ENCODE measurements at regions not wholly inside any gene's neighbourhood (a gene's known extent, or its start where the extent isn't known, plus 50 kb on each side); places are given as distances from the start of the nearest gene placed in this dataset.

DNA sequence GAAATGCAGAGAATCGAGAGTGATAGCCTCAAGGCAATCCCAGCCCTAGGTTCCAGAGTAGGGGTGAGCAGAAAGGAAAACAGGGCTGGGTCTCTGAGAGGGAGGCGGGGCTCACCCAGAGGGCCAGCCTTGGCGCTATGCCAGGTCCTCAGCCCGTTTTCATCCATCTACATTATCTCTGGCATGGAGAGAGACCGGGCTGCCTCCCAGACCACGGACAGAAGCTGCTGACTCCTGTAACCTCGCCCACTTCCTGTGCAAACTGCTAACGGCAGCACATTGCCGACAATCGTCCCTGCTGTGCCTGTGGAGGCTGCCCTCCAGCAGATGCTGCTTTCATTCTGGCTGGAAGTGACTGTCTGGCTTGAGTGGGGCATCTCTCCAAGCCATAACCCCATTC is 569.1 kb downstream of the NPHP4 start:
- no peak for DNase-seq (ENCODE audit: low spot score)

DNA sequence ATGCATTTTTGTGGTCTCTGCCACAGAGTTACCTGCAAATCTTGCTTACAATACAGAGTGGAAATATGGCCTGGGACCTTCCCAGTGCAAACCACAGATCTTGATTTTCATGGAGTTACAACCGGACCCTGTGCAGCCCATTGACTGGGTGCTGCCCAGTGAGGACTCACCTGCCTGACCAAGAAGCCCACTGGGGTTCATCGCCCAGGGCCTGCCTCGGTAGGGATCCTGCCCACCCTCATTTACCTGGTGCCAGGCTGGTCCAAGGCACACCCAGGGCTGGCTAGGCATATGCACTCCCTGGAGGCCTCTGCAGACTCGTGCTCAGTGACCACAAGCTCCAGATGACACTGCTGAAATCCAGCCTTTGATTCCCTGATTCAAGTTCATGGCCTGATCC is 572.7 kb downstream of the NPHP4 start:
- DNase-seq (ENCODE audit: low spot score) = no peak

DNA sequence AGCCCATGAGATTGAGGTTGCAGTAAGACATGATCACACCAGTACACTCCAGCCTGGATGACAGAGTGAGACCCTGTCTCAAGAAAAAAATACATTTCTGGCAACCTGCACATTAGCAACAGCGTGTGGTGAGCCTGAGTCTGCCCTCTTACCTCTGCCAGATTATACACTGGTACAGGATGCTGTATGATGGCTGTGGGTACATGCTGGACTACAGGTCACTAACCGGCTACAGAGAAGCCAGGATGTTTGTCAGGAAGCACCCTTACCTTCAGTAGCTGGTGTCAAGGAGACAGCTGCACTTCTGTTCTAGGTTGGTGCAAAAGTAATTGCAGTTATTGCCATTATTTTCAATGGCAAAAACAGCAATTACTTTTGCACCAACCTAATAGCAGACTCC is 575.7 kb downstream of the NPHP4 start:
- no peak for DNase-seq (ENCODE audit: low spot score)

DNA sequence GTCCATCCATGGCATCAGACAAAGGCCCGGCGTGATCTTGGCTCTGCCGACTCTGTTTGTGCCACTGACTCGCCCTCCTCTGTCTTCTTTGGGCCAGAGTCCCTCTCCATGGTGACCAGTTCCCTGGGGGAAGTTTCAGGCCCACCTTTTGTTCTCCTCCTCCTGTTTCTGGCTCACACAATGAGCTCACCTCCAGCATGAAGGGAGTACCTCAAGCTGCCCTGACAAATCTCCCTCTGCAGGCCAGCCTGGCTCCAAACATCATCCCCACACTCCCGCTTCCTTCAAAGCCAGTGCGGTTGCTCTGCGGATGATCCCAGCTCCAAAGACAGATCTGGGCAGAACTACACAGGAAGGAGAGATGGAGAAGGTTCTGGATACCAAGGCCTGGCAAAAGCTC is 576.6 kb downstream of the NPHP4 start:
- no peak for DNase-seq (ENCODE audit: low spot score)

DNA sequence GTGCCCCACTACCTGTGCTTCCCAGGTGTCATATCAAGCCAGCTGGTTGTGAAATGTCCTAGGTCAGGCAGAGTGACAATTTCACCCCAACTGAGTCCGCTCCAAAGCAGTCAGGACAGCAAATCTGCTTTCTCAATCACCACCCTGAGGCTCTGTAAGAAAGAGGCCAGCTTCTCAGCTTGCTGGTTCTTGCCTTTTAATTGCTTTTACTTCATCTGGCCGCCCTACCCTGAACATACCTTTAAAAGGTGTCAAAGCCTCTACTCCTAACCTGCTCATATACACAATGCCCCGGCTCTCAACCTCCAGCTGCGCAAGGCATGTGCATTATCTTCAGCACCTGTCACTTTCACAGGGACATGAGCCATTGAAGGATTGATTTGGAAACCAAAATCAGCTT is 581.6 kb downstream of the NPHP4 start:
- DNase-seq (ENCODE audit: low spot score) = no peak

DNA sequence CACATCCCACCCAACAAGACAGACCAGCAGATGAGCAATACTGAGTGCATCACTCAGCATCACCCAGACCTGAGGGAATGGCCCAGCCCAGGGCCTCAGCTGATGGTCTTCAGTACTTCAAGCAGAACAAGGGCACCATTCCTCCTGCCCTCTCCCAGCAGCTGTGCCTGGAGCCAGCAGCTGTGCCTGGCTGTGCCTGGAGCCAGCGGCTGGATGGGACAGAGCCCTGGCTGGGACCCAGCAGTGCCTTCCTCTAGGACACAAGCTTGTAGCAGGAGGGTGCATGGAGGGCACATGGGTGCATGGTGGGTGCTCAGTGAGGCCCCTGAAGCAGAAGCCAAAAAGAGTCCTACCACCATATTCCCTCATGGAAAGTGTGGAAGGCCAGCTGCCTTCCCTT is 583.8 kb downstream of the NPHP4 start:
- DNase-seq (ENCODE audit: low spot score) = peak; percentile 37

DNA sequence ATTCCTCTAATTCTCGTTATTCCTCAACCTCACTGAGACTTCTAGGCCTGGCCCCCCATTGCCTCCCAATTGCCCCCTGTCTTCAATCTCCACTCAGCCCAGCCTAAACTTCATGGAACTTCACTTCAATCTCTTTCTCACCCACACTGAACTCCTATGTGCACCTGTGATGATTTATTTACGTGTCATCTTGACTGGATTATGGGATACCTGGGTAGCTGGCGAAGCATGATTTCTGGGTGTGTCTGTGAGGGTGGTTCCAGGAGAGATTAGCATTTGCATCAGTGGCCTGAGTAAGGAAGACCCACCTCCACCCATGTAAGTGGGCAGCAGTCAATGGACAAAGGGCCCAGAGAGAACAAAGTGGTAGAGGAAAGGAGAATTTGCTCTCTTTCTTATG is 587.0 kb downstream of the NPHP4 start:
- no peak for DNase-seq (ENCODE audit: low spot score)

DNA sequence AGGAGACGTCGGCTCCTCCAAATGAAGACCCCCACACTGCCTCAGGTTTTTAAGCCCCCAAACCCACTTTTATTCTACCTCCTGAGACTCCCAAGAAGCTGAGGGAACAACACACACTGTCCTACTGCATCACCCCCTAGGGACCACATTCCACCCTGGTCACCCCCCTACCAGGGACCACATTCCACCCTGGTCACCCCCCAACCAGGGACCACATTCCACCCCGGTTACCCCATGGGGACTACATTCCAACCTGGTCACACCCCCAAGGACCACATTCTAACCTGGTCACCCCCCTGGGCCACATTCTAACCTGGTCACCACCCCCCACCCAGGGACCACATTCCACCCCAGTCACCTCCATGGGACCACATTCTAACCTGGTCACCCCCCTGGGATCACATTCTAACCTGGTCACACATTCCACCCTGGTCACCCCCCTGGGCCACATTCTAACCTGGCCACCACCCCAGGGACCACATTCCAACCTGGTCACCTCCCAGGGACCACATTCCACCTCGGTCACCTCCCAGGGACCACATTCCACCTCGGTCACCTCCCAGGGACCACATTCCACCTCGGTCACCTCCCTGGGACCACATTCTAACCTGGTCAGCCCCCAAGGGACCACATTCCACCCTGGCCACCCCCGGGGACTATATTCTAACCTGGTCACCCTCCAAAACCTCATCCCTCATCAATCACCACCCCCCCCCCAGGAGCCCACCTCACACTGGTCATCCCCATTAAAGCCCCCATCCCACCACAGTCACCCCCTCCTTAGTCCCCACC is 587.6 kb downstream of the NPHP4 start:
- DNase-seq (ENCODE audit: low spot score) = no peak

DNA sequence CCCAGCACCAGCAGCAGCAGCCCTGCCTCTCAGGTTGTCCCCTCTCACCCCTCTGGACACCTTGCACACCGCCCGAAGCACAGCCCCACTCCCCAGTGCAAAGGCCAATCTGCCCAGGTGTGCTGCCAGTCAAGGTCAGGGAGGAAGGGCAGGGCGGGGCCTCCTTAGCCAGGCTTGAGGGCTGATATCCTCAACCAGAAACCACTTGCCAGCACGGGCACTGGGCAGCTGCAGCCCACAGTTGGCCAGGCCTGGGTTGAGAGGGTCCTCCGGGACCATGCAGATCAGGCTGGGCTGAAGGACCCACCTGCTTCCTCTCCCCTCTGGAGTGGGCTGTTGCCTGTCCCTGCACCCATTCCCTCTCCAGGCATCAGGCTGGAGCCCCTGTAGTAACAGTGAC is 588.3 kb downstream of the NPHP4 start:
- DNase-seq (ENCODE audit: low spot score) = no peak

DNA sequence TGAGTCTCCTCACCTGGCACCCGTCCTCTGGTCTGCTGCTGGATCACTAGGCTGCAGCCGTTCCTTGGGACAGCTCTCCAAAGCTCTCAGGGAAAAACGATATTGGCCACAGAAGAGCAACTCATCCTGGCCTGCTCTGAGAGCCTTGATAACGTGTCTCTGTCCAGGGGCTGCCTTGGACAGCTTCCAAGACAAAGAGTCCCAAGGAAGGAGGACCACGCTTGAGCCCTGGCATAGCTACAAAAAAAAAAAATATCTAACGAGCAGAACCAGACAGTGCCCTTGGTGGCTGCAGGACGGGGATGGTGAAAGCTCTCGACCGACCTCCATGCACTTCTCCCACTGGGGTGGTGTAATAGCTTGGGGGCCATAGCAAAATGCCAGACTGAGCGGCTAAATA is 589.6 kb downstream of the NPHP4 start:
- no peak for DNase-seq (ENCODE audit: low spot score)

DNA sequence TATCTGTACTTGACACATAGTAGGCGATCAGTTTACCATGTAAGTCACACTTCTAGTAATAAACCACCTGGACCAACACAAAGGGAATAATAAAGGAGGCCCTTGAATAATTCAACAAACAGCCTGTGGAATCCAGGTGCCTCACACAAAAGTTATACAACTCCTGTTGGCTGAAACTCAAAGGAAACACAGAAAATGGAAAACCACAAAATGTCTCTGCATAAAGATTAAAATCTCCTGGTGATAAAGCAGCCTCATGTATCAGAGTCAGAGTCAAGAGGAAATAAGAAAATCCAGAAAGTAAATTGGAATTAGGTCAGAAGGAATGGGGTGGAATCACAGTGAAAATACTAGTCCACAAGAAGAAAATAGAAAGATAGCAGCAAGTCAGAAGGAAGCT is 592.5 kb downstream of the NPHP4 start:
- no peak for DNase-seq (ENCODE audit: low spot score)

DNA sequence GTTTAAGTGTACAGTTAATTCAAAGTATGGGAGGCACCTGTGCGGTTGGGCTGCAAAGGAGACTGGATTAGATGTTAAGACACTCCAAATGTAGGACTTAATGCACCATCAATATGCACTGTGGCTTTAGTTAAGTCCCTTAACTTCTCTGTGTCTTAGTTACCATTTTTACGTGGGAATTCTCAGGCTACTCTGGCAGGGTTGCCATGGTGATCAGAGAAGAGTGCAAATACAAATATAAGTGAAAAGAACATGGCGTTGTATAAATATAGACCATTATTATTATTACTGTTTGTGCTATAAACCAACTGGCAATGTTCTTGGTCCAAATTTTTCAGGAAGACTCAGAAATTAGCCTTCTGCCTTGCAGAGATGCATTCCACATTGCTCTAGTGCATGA is 595.6 kb downstream of the NPHP4 start:
- DNase-seq (ENCODE audit: low spot score) = no peak

DNA sequence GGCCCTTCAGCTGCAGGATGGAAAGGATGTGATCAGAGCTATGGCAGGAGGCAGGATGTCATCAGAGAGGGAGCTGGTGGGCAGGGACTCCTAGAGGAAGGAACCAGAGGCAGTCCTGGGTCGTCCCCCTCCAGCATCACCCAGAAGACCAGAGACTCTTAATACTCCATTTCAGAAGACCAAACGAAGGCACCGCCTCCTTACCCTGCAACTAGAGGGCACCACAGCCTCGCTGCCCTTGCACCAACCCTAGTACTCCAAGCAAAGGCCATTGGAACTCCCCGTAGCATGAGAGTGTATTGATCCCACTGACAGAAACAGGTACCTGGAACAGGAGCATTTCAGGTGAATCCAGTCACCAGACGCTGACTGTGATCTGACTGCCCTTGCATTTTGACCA is 598.1 kb downstream of the NPHP4 start:
- DNase-seq (ENCODE audit: low spot score) = no peak

DNA sequence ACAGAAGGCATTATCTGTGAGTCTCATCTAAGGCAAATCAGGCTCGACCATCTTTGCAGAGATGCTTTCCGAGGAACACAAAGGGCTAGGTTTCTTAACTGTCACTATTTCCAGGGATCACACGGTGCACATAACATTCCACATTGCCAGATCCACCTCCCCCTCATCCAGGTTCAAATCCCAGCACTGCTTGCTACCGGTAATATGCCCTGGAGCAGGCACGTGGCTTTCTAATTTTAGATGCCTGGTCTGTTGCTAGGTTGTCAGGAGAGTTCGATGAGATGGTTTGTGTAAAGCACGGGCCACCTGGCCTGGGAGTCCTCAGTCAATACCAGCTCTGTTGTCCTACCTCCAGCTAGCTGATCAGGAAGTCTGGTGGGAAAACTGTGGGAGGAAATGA is 598.6 kb downstream of the NPHP4 start:
- no peak for DNase-seq (ENCODE audit: low spot score)

DNA sequence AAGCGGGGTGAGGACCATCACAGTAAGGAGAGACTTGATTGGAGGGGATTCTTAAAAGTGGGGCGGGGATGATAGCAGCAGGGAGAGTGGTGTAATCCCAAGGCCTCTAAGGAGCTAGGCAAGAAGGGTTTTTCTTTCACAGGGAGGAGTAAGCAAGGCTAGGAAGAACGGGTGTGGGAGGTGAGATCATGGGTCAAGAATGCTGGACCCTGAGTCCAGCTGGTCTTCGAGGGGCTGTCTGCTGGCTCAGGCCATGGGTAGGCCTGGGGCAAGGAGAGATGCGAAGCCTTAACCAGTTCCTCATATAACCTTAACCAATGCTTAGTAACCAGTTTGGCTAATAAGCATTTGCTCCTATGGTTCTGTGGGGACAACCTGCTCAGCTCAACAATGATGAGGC is 599.1 kb downstream of the NPHP4 start:
- DNase-seq (ENCODE audit: low spot score) = no peak

DNA sequence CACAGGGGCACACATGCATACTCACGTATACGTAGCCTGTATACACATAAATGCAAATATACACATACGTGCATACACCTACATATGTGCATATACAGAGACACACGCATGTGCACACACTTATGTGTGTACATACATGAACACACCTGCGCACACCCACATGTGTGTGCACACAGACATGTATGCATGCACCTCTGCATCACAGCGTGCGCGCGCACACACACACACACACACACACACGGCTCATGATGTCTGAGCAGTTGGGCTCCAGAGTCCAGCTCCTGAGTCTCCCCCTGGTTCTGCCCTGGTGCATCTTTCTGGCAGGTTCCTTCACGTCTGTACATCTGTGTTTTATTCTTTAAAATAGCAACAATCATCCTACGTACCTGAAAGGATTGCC is 600.5 kb downstream of the NPHP4 start:
- no peak for DNase-seq (ENCODE audit: low spot score)

DNA sequence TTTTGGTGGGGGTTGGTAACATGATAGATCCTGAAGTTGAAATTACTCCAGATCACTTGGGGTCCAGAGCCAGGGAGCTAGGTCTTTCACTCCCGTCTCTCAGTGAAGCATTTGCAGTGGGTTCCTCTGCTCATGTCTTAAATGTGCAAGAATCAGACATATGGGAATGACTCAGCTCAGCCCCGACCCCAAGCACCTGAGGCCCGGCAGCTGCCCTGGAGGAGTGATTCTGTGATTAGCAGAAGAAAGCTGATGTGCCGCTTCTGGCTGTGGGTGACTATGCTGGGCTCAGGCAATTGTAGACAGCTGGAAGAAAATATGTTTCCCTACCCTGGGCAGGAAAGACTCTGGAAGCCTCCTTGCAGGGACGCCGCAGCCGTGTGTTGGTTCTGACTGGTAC is 601.7 kb downstream of the NPHP4 start:
- DNase-seq (ENCODE audit: low spot score) = no peak

DNA sequence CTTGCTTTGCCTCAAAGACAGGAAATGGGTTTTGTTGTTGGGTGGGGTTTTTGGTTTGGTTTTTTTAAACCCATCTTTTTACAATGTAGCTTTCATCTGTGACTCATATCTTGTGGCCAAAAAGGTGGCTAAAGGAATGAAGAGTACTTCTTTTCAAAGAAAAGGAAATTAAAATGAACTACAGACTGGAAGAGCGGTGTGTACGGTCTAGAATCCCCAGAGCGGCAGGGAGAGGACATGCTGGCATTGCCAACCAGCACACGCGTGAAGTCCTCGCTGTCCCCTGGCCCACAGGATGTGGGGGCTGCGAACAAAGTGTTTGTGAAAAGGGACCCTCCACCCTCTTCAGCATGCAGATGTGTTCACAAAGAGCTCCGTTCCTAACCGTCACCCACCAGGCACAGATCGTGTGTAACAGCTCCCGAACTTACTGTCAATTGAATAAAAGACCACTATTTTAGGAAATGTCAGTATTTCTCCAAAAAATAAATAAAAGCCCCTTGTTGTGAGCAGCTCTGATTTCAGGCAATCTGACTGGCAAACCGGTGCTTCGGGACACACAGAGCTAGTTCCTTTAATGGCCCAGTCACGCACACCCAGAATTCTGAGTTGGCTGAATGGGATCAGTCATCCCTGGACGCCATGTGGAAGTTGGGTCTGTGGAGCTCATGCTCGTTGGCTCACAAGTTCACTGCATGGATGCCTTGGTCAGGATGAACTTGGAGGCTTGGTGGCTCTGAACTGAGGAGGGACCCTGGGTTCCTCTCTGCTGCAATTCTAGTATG is 602.9 kb downstream of the NPHP4 start:
- peak; percentile 5 for DNase-seq (ENCODE audit: low spot score)

DNA sequence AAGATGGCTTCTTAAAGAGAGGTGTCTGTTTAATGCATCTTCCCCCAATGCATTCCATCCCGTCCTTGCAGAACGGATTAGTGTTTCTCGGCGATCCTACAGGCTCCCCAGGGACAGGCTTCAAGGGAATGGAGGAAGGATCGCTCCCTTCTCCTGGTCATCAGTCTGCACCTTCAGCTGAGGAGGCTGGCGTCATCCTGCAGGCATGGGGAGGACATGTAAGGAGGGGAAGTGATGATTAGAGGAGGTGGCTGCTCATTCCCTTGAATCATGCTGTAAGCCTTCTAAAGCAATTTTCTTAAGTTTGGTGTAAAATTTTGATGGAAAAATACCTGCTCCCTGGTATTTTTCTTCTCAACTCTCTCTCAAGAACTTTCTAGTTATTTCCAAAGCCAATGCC is 603.6 kb downstream of the NPHP4 start:
- DNase-seq (ENCODE audit: low spot score) = no peak

DNA sequence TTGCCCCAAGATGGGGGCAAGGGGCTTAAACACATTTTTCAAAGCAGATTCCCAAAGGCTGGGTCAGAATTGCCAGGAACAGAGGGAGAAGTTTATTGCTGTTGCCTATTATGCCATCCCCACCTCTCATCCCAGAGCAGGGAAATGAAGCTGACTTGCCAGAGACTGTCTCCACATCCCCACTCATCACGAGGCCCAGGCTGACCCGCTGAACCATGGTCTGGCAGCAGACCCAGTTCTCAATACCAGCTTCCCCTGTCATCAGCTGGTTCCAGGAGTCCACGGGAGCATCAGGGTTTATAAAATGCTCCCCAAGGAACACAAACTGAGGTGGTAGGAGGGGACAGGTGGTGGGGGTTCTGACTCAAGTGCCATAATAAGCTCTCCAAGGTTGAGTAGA is 605.9 kb downstream of the NPHP4 start:
- no peak for DNase-seq (ENCODE audit: low spot score)

DNA sequence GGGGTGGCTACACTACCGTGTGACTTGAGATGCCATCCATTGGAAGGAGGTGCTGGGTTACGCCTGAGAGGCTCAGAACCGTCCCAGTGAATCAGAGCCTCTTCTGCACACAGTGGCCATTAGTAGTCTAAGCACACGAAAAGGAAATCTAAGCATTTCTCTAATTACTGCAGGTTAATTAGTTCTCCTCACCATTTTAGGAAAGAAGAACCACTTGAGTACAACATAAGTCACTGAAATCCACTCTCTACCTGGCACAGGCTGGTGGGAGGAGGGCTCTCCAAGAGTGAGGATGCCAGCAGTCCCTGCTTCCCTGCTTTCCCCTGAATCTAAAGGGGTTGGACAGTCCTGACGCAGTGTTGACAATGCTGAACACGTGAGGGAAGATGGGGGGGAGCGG is 606.3 kb downstream of the NPHP4 start:
- DNase-seq (ENCODE audit: low spot score) = no peak

DNA sequence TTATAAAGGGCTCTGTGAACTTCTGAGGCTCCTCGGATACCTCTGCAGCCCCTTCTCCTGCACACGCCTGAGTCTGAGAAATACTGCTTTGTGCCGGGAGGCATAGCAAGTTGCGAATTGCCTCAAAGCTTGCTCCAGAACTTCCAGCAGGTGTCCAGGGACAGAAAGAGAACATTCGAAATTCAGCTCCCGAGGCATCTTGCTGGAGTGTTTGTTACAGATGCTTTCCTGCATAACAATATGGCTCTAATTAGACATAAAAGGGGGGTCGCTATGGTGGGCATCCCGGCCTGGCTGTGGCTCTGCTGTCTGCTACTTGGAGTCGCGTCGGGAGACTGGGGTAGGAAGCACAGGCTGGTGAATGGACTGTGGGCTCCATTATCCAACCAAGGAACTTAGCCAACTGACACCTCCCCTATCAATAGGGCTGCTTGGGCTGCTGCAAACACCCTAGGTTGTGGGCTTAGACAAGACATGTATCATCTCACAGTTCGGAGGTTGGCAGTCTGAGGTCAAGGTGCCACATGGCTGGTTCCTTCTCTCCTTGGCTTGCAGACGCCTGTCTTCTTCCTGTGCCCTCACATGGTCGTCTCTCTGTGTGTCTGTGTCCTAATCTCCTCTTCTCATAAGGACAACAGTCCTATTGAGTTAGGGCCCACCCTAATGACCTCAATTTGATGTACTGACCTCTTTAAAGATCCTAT is 607.0 kb downstream of the NPHP4 start:
- no peak for DNase-seq (ENCODE audit: low spot score)

DNA sequence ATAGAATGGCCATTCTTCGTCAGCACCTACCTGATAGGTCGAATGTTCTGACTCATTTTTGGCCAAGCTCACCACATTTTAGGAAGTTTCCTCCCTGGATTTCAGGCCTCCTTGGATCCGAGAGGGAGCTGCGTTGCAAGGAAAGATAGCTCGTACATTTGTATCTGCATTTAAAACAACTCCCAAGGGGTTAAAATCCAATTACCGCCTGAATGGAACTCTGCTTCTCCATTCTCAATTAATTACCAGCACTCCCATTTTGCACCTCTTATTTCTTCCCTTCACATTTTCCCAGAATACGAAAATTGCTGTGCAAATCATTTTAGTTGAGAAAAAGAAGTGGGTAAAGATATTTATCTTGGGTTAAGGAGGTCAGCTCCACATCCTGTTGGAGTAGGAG is 610.7 kb downstream of the NPHP4 start:
- DNase-seq (ENCODE audit: low spot score) = no peak

Data from pons (tissue), 1 donor.